ENCODE measurements at regions not wholly inside any gene's neighbourhood (a gene's known extent, or its start where the extent isn't known, plus 50 kb on each side); places are given as distances from the start of the nearest gene placed in this dataset.

- H3K9me3 Mint-ChIP-seq: peaks cover 5 to 13% (median 10%) of the 10 kb centered on the region in 5 donors
- no peak overlapping the region for H3K4me3 Mint-ChIP-seq
- H3K4me1 ChIP-seq (ENCODE audit: insufficient read depth, low read length): no peaks in the 10 kb centered on the region
- no peaks in the 10 kb centered on the region for H3K9me3 ChIP-seq (ENCODE audit: low read length)
- no peak overlapping the region for H3K27ac Mint-ChIP-seq
- no peak overlapping the region for H3K4me3 ChIP-seq (ENCODE audit: low read length)
- no peaks in the 10 kb centered on the region for H3K27me3 ChIP-seq (ENCODE audit: insufficient read depth, low read length, poor library complexity, severe bottlenecking)
- H3K27me3 Mint-ChIP-seq: no peaks in the 10 kb centered on the region
- H3K4me1 Mint-ChIP-seq: no peaks in the 10 kb centered on the region
- ChIA-PET POLR2A (no interaction called here), CTCF (no interaction called here)
- no peak for DNase-seq
- H3K36me3 Mint-ChIP-seq: no peaks in the 10 kb centered on the region
- no peaks in the 10 kb centered on the region for H3K36me3 ChIP-seq (ENCODE audit: insufficient read depth, low read length)
- no peak overlapping the region for H3K27ac ChIP-seq (ENCODE audit: low read depth, low read length)
Observed at GRCh38 chr9:13963005-13963653, 350.8 kb downstream of the NFIB start.

- Mint-ChIP-seq H3K27ac (no peak overlapping the region), H3K9me3 (peaks cover 5 to 14% (median 11%) of the 10 kb centered on the region in 5 donors), H3K4me1 (no peaks in the 10 kb centered on the region), H3K4me3 (no peak overlapping the region), H3K27me3 (no peaks in the 10 kb centered on the region), H3K36me3 (no peaks in the 10 kb centered on the region)
- DNase-seq: no peak
- H3K4me3 ChIP-seq (ENCODE audit: low read length): no peak overlapping the region
- H3K9me3 ChIP-seq (ENCODE audit: low read length): no peaks in the 10 kb centered on the region
- H3K36me3 ChIP-seq (ENCODE audit: insufficient read depth, low read length): no peaks in the 10 kb centered on the region
- no peaks in the 10 kb centered on the region for H3K4me1 ChIP-seq (ENCODE audit: insufficient read depth, low read length)
- CTCF ChIA-PET: no interaction called here
- no peak overlapping the region for H3K27ac ChIP-seq (ENCODE audit: low read depth, low read length)
- POLR2A ChIA-PET: no interaction called here
- no peaks in the 10 kb centered on the region for H3K27me3 ChIP-seq (ENCODE audit: insufficient read depth, low read length, poor library complexity, severe bottlenecking)
Observed at GRCh38 chr9:13962006-13962405, 351.9 kb downstream of the NFIB start.

GRCh38 chr9:13960011-13960765 is 353.8 kb downstream of the NFIB start:
- Mint-ChIP-seq H3K36me3 (no peaks in the 10 kb centered on the region), H3K9me3 (peaks cover 5 to 13% (median 9%) of the 10 kb centered on the region in 5 donors), H3K27me3 (no peaks in the 10 kb centered on the region), H3K4me1 (no peaks in the 10 kb centered on the region), H3K27ac (no peak overlapping the region), H3K4me3 (no peak overlapping the region)
- Histone ChIP-seq H3K4me1 (ENCODE audit: insufficient read depth, low read length) (no peaks in the 10 kb centered on the region), H3K27ac (ENCODE audit: low read depth, low read length) (no peak overlapping the region), H3K27me3 (ENCODE audit: insufficient read depth, low read length, poor library complexity, severe bottlenecking) (no peaks in the 10 kb centered on the region), H3K9me3 (ENCODE audit: low read length) (no peaks in the 10 kb centered on the region), H3K4me3 (ENCODE audit: low read length) (no peak overlapping the region), H3K36me3 (ENCODE audit: insufficient read depth, low read length) (no peaks in the 10 kb centered on the region)
- no peak for DNase-seq
- ChIA-PET CTCF (no interaction called here), POLR2A (no interaction called here)

- Mint-ChIP-seq H3K4me3 (no peak overlapping the region), H3K36me3 (no peaks in the 10 kb centered on the region), H3K27me3 (no peaks in the 10 kb centered on the region), H3K4me1 (no peaks in the 10 kb centered on the region), H3K27ac (no peak overlapping the region), H3K9me3 (peaks cover 2 to 14% (median 5%) of the 10 kb centered on the region in 5 donors)
- Histone ChIP-seq H3K4me3 (ENCODE audit: low read length) (no peak overlapping the region), H3K36me3 (ENCODE audit: insufficient read depth, low read length) (no peaks in the 10 kb centered on the region), H3K27me3 (ENCODE audit: insufficient read depth, low read length, poor library complexity, severe bottlenecking) (no peaks in the 10 kb centered on the region), H3K4me1 (ENCODE audit: insufficient read depth, low read length) (no peaks in the 10 kb centered on the region), H3K27ac (ENCODE audit: low read depth, low read length) (no peak overlapping the region), H3K9me3 (ENCODE audit: low read length) (no peaks in the 10 kb centered on the region)
- DNase-seq: no peak
- CTCF ChIA-PET: no interaction called here
- POLR2A ChIA-PET: no interaction called here
Observed at GRCh38 chr9:13958672-13959071, 355.3 kb downstream of the NFIB start.

- Histone ChIP-seq H3K4me1 (ENCODE audit: insufficient read depth, low read length) (no peaks in the 10 kb centered on the region), H3K9me3 (ENCODE audit: low read length) (no peaks in the 10 kb centered on the region), H3K27me3 (ENCODE audit: insufficient read depth, low read length, poor library complexity, severe bottlenecking) (no peaks in the 10 kb centered on the region), H3K27ac (ENCODE audit: low read depth, low read length) (no peak overlapping the region), H3K36me3 (ENCODE audit: insufficient read depth, low read length) (no peaks in the 10 kb centered on the region), H3K4me3 (ENCODE audit: low read length) (no peak overlapping the region)
- POLR2A ChIA-PET: no interaction called here
- DNase-seq: no peak
- no peak overlapping the region for H3K27ac Mint-ChIP-seq
- H3K27me3 Mint-ChIP-seq: no peaks in the 10 kb centered on the region
- no peaks in the 10 kb centered on the region for H3K4me1 Mint-ChIP-seq
- no peak overlapping the region for H3K4me3 Mint-ChIP-seq
- H3K9me3 Mint-ChIP-seq: peaks cover 4 to 16% (median 8%) of the 10 kb centered on the region in 5 donors
- CTCF ChIA-PET: no interaction called here
- H3K36me3 Mint-ChIP-seq: no peaks in the 10 kb centered on the region
Observed at GRCh38 chr9:13957089-13957488, 356.9 kb downstream of the NFIB start.

- ChIA-PET CTCF (no interaction called here), POLR2A (no interaction called here)
- Mint-ChIP-seq H3K27ac (no peak overlapping the region), H3K4me1 (no peaks in the 10 kb centered on the region), H3K27me3 (no peaks in the 10 kb centered on the region), H3K4me3 (no peak overlapping the region), H3K36me3 (no peaks in the 10 kb centered on the region), H3K9me3 (peaks cover 4 to 15% (median 6%) of the 10 kb centered on the region in 5 donors)
- no peaks in the 10 kb centered on the region for H3K36me3 ChIP-seq (ENCODE audit: insufficient read depth, low read length)
- no peaks in the 10 kb centered on the region for H3K27me3 ChIP-seq (ENCODE audit: insufficient read depth, low read length, poor library complexity, severe bottlenecking)
- no peak for DNase-seq
- no peaks in the 10 kb centered on the region for H3K4me1 ChIP-seq (ENCODE audit: insufficient read depth, low read length)
- no peak overlapping the region for H3K4me3 ChIP-seq (ENCODE audit: low read length)
- no peaks in the 10 kb centered on the region for H3K9me3 ChIP-seq (ENCODE audit: low read length)
- no peak overlapping the region for H3K27ac ChIP-seq (ENCODE audit: low read depth, low read length)
Observed at GRCh38 chr9:13956107-13956506, 357.8 kb downstream of the NFIB start.

GRCh38 chr9:13952906-13953305 is 361.0 kb downstream of the NFIB start:
- no peaks in the 10 kb centered on the region for H3K4me1 Mint-ChIP-seq
- no peak overlapping the region for H3K27ac ChIP-seq (ENCODE audit: low read depth, low read length)
- H3K36me3 ChIP-seq (ENCODE audit: insufficient read depth, low read length): no peaks in the 10 kb centered on the region
- no peaks in the 10 kb centered on the region for H3K36me3 Mint-ChIP-seq
- H3K9me3 ChIP-seq (ENCODE audit: low read length): no peaks in the 10 kb centered on the region
- CTCF ChIA-PET: no interaction called here
- no peak overlapping the region for H3K4me3 Mint-ChIP-seq
- POLR2A ChIA-PET: no interaction called here
- DNase-seq: no peak
- no peak overlapping the region for H3K4me3 ChIP-seq (ENCODE audit: low read length)
- no peaks in the 10 kb centered on the region for H3K4me1 ChIP-seq (ENCODE audit: insufficient read depth, low read length)
- no peaks in the 10 kb centered on the region for H3K27me3 Mint-ChIP-seq
- H3K27me3 ChIP-seq (ENCODE audit: insufficient read depth, low read length, poor library complexity, severe bottlenecking): no peaks in the 10 kb centered on the region
- H3K9me3 Mint-ChIP-seq: peaks cover 2 to 24% (median 8%) of the 10 kb centered on the region in 5 donors
- no peak overlapping the region for H3K27ac Mint-ChIP-seq

GRCh38 chr9:13948037-13948436 is 365.9 kb downstream of the NFIB start:
- CTCF ChIA-PET: no interaction called here
- H3K27ac ChIP-seq (ENCODE audit: low read depth, low read length): no peak overlapping the region
- H3K4me1 Mint-ChIP-seq: no peaks in the 10 kb centered on the region
- no peaks in the 10 kb centered on the region for H3K36me3 ChIP-seq (ENCODE audit: insufficient read depth, low read length)
- no peaks in the 10 kb centered on the region for H3K4me1 ChIP-seq (ENCODE audit: insufficient read depth, low read length)
- H3K9me3 Mint-ChIP-seq: peaks cover 0 to 21% (median 7%) of the 10 kb centered on the region in 5 donors
- POLR2A ChIA-PET: no interaction called here
- no peaks in the 10 kb centered on the region for H3K27me3 ChIP-seq (ENCODE audit: insufficient read depth, low read length, poor library complexity, severe bottlenecking)
- DNase-seq: no peak
- H3K4me3 Mint-ChIP-seq: no peak overlapping the region
- no peaks in the 10 kb centered on the region for H3K27me3 Mint-ChIP-seq
- H3K9me3 ChIP-seq (ENCODE audit: low read length): no peaks in the 10 kb centered on the region
- H3K4me3 ChIP-seq (ENCODE audit: low read length): no peak overlapping the region
- no peaks in the 10 kb centered on the region for H3K36me3 Mint-ChIP-seq
- no peak overlapping the region for H3K27ac Mint-ChIP-seq

Measured in CD8-positive, alpha-beta memory T cell (primary cell).